GM19324 (cell line): ENCODE measurements at regions not wholly inside any gene's neighbourhood (a gene's known extent, or its start where the extent isn't known, plus 50 kb on each side); places are given as distances from the start of the nearest gene placed in this dataset.

Experiments
- ATAC-seq: cut with Tn5 transposase; IDR thresholded peaks from one replicate; pipeline ENCODE4 v1.9.1; 2021; ENCODE audit warnings: mild to moderate bottlenecking, moderate library complexity; ENCODE audit not compliant: unreplicated experiment, low FRiP score

GRCh38 chr6:62492192-62492822 is 206.3 kb upstream of the KHDRBS2 start:
- ATAC-seq: no peak

- ATAC-seq: no peak
Observed at GRCh38 chr6:62480544-62480943, 194.5 kb upstream of the KHDRBS2 start.

- no peak for ATAC-seq
Observed at GRCh38 chr6:62479697-62480220, 193.7 kb upstream of the KHDRBS2 start.

GRCh38 chr6:62474793-62475192 is 188.8 kb upstream of the KHDRBS2 start:
- ATAC-seq: no peak

- no peak for ATAC-seq
Observed at GRCh38 chr6:62466607-62467006, 180.6 kb upstream of the KHDRBS2 start.

- ATAC-seq: no peak
Observed at GRCh38 chr6:62465206-62465605, 179.2 kb upstream of the KHDRBS2 start.

- ATAC-seq: no peak
Observed at GRCh38 chr6:62452586-62452985, 166.6 kb upstream of the KHDRBS2 start.

GRCh38 chr6:62446647-62447316 is 160.8 kb upstream of the KHDRBS2 start:
- ATAC-seq: no peak

GRCh38 chr6:62445521-62445920 is 159.5 kb upstream of the KHDRBS2 start:
- ATAC-seq: no peak

GRCh38 chr6:62441182-62441581 is 155.2 kb upstream of the KHDRBS2 start:
- ATAC-seq: no peak

- ATAC-seq: no peak
Observed at GRCh38 chr6:62429781-62430180, 143.8 kb upstream of the KHDRBS2 start.

GRCh38 chr6:62400521-62401259 is 114.7 kb upstream of the KHDRBS2 start:
- no peak for ATAC-seq

GRCh38 chr6:62393608-62394007 is 107.6 kb upstream of the KHDRBS2 start:
- no peak for ATAC-seq

GRCh38 chr6:62392291-62392690 is 106.3 kb upstream of the KHDRBS2 start:
- no peak for ATAC-seq

- ATAC-seq: no peak
Observed at GRCh38 chr6:62391358-62391757, 105.3 kb upstream of the KHDRBS2 start.

- ATAC-seq: no peak
Observed at GRCh38 chr6:62390401-62390800, 104.4 kb upstream of the KHDRBS2 start.

- ATAC-seq: no peak
Observed at GRCh38 chr6:62371453-62372210, 85.6 kb upstream of the KHDRBS2 start.

GRCh38 chr6:62367601-62368000 is 81.6 kb upstream of the KHDRBS2 start:
- ATAC-seq: peak; percentile 74

GRCh38 chr6:62362097-62362496 is 76.1 kb upstream of the KHDRBS2 start:
- no peak for ATAC-seq

GRCh38 chr6:62357835-62358234 is 71.8 kb upstream of the KHDRBS2 start:
- no peak for ATAC-seq

GRCh38 chr6:62354261-62354660 is 68.2 kb upstream of the KHDRBS2 start:
- no peak for ATAC-seq
